Omental fat pad (tissue), 3 donors: ENCODE measurements at regions not wholly inside any gene's neighbourhood (a gene's known extent, or its start where the extent isn't known, plus 50 kb on each side); places are given as distances from the start of the nearest gene placed in this dataset.

Source experiments
- ATAC-seq: fragments of 150-250 bp; one replicate; pipeline ENCODE4 v1.9.1; 2016; ENCODE audit warnings: mild to moderate bottlenecking, moderate library complexity; ENCODE audit not compliant: low FRiP score
- DNase-seq: peaks from one replicate; pipeline ENCODE4 v3.0.0-alpha.2; 2019; ENCODE audit warnings: low spot score
- CTCF ChIP-seq, 3 donors: fragments of 450-650 bp; IDR thresholded peaks; one replicate each; pipeline ENCODE4 v1.5.1; 2016 to 2017; ENCODE audit warnings: antibody characterized with exemption in 3 of 3, mild to moderate bottlenecking in 3 of 3, moderate library complexity in 2 of 3

GRCh38 chr16:51057969-51058337 is 93.1 kb downstream of the SALL1 start:
- DNase-seq = no peak
- TF ChIP-seq CTCF (IDR thresholded peaks at IDR 0.05) = no peak
- no peak for ATAC-seq

GRCh38 chr16:51057102-51057793 is 93.8 kb downstream of the SALL1 start:
- ATAC-seq (no peak), DNase-seq (no peak)
- no peak for TF ChIP-seq CTCF (IDR thresholded peaks at IDR 0.05)

GRCh38 chr16:51056331-51056730 is 94.7 kb downstream of the SALL1 start:
- no peak for DNase-seq
- TF ChIP-seq CTCF (IDR thresholded peaks at IDR 0.05) = no peak
- ATAC-seq = no peak

- ATAC-seq = no peak
- DNase-seq = no peak
- TF ChIP-seq CTCF (IDR thresholded peaks at IDR 0.05) = no peak
These were observed 95.6 kb downstream of the SALL1 start for GRCh38 chr16:51055434-51055833.

GRCh38 chr16:51053775-51054174 is 97.3 kb downstream of the SALL1 start:
- DNase-seq (no peak), ATAC-seq (no peak)
- no peak for TF ChIP-seq CTCF (IDR thresholded peaks at IDR 0.05)

GRCh38 chr16:51051671-51052070 is 99.4 kb downstream of the SALL1 start:
- TF ChIP-seq CTCF (IDR thresholded peaks at IDR 0.05) = no peak
- DNase-seq = no peak
- no peak for ATAC-seq

GRCh38 chr16:51050377-51050706 is 100.7 kb downstream of the SALL1 start:
- DNase-seq = no peak
- ATAC-seq = no peak
- TF ChIP-seq CTCF (IDR thresholded peaks at IDR 0.05) = no peak
